Amniotic epithelial cell (primary cell): ENCODE measurements at regions not wholly inside any gene's neighbourhood (a gene's known extent, or its start where the extent isn't known, plus 50 kb on each side); places are given as distances from the start of the nearest gene placed in this dataset.
A peak's percentile ranks its signal among the peaks of the same experiment; 100 is the strongest.

Experiments used
- DNase-seq: peaks from one replicate; pipeline ENCODE4 v3.0.0-alpha.2; 2010; ENCODE audit warnings: low read depth

GRCh38 chr13:106350208-106350607 lies 185.3 kb downstream of the EFNB2 start:
- DNase-seq, result no peak

GRCh38 chr13:106349080-106349931 lies 186.2 kb downstream of the EFNB2 start:
- DNase-seq, result peak; percentile 31

GRCh38 chr13:106348075-106348840 lies 187.2 kb downstream of the EFNB2 start:
- peak; percentile 40 for DNase-seq

- DNase-seq, result peak; percentile 25
Observed at GRCh38 chr13:106344342-106344741, 191.1 kb downstream of the EFNB2 start.

- DNase-seq, result peak; percentile 43
Observed at GRCh38 chr13:106343836-106344235, 191.6 kb downstream of the EFNB2 start.

- peak; percentile 6 for DNase-seq
Observed at GRCh38 chr13:106340249-106340648, 195.2 kb downstream of the EFNB2 start.

GRCh38 chr13:106337096-106337850 lies 198.2 kb downstream of the EFNB2 start:
- DNase-seq, result peak; percentile 7

- no peak for DNase-seq
Observed at GRCh38 chr13:106336668-106337067, 198.8 kb downstream of the EFNB2 start.

GRCh38 chr13:106332621-106333020 lies 202.8 kb downstream of the EFNB2 start:
- DNase-seq, result no peak

- DNase-seq, result no peak
Observed at GRCh38 chr13:106331116-106331515, 204.3 kb downstream of the EFNB2 start.

GRCh38 chr13:106329941-106330340 lies 205.5 kb downstream of the EFNB2 start:
- DNase-seq, result no peak

- no peak for DNase-seq
Observed at GRCh38 chr13:106326751-106327150, 208.7 kb downstream of the EFNB2 start.

GRCh38 chr13:106324444-106324843 lies 211.0 kb downstream of the EFNB2 start:
- DNase-seq, result no peak

GRCh38 chr13:106322628-106323027 lies 212.8 kb downstream of the EFNB2 start:
- DNase-seq, result no peak

- peak; percentile 94 for DNase-seq
Observed at GRCh38 chr13:106318941-106319411, 216.5 kb downstream of the EFNB2 start.

- DNase-seq, result no peak
Observed at GRCh38 chr13:106314417-106314816, 221.0 kb downstream of the EFNB2 start.

GRCh38 chr13:106311004-106311403 lies 224.5 kb downstream of the EFNB2 start:
- peak; percentile 66 for DNase-seq

- no peak for DNase-seq
Observed at GRCh38 chr13:106310291-106310865, 225.1 kb downstream of the EFNB2 start.

- no peak for DNase-seq
Observed at GRCh38 chr13:106306748-106307277, 228.6 kb downstream of the EFNB2 start.

- DNase-seq, result no peak
Observed at GRCh38 chr13:106302843-106303242, 232.6 kb downstream of the EFNB2 start.

- DNase-seq, result no peak
Observed at GRCh38 chr13:106302011-106302410, 233.5 kb downstream of the EFNB2 start.

- peak; percentile 85 for DNase-seq
Observed at GRCh38 chr13:106299621-106300020, 235.8 kb downstream of the EFNB2 start.
